Keratinocyte (primary cell): ENCODE measurements at regions not wholly inside any gene's neighbourhood (a gene's known extent, or its start where the extent isn't known, plus 50 kb on each side); places are given as distances from the start of the nearest gene placed in this dataset.
"Not testable (repeated sequence)": the region's sequence is repeated elsewhere in the genome, so short reads cannot be mapped to it uniquely, and the experiment has no call there.

Experiments used
- EZH2 ChIP-seq: IDR thresholded peaks from one replicate; pipeline ENCODE4 v1.6.1; 2012; ENCODE audit warnings: inconsistent platforms, mild to moderate bottlenecking, low read length, moderate library complexity
- TF ChIP-seq, protein P1 (sequence below), 3 experiments: IDR thresholded peaks in 1 of 3; conservative IDR thresholded peaks in 1 of 3; optimal IDR thresholded peaks in 1 of 3; 2 replicates in 2 of 3; 3 replicates in 1 of 3; pipeline versions ENCODE3 to v1.5.1; 2011; ENCODE audit warnings: low read length in 3 of 3, mild to moderate bottlenecking in 3 of 3, moderate library complexity in 2 of 3, control low read depth in 1 of 3, inconsistent platforms in 1 of 3; ENCODE audit not compliant: insufficient read depth in 2 of 3; ENCODE audit errors: extremely low read depth in 1 of 3

DNA sequence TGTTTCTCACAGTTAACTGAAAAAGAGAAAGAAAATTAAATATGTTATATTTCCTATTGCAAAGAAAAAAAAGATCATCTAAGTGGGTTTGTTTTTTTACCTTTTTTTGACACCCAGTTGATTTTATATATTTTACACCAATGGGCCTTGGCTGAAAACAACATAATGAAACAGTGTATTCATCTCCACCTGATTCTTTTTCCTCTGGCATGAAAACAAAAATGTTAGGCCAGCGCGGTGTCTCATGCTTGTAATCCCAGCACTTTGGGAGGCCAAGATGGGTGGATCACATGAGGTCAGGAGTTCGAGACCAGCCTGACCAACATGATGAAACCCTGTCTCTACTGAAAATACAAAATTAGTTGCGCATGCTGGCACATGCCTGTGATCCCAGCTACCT is 69.3 kb upstream of the TMEM170B start:
- TF ChIP-seq EZH2 = not testable (repeated sequence)
- TF ChIP-seq, protein P1, sequence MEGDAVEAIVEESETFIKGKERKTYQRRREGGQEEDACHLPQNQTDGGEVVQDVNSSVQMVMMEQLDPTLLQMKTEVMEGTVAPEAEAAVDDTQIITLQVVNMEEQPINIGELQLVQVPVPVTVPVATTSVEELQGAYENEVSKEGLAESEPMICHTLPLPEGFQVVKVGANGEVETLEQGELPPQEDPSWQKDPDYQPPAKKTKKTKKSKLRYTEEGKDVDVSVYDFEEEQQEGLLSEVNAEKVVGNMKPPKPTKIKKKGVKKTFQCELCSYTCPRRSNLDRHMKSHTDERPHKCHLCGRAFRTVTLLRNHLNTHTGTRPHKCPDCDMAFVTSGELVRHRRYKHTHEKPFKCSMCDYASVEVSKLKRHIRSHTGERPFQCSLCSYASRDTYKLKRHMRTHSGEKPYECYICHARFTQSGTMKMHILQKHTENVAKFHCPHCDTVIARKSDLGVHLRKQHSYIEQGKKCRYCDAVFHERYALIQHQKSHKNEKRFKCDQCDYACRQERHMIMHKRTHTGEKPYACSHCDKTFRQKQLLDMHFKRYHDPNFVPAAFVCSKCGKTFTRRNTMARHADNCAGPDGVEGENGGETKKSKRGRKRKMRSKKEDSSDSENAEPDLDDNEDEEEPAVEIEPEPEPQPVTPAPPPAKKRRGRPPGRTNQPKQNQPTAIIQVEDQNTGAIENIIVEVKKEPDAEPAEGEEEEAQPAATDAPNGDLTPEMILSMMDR (optimal IDR thresholded peaks at IDR 0.05 in 1 of 3, IDR thresholded peaks at IDR 0.05 in 1 of 3, conservative IDR thresholded peaks at IDR 0.05 in 1 of 3; ENCODE audit: extremely low read depth in 1 of 3, insufficient read depth in 2 of 3, low read length in 3 of 3) = not testable (repeated sequence)
